ENCODE measurements at regions not wholly inside any gene's neighbourhood (a gene's known extent, or its start where the extent isn't known, plus 50 kb on each side); places are given as distances from the start of the nearest gene placed in this dataset.

DNA sequence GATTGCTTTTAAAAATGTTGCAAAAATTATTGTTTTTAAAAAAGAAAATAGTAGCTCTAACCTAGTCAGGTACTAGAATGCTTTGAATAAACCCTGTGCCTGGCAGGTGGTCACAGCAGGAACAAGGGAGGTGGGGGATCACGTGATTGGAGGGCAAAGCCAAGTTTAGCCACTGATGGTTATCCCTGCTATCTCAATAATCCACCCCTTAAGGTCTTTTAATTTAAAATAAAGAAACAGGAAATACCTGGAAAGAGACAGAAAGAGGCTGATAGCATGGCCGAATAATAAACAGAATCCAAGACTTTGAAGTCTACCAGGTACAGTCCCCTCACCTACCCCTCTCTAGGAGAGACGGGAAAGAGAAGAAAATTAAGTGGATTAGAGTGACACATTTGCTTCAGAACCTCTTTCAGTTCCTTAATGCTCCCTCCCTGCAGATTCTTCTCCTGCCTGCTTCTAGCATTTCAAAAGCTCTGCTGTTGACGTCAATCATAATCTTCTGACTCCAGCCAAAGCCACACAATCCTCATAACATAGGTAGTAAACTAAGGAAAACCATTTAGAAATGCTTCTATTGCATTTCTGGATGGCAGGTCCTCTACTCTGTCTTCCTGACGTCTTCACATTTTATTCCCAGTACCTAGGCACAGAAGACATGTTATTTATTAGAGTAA is 303.4 kb upstream of the MME start:
- DNase-seq (no peak), ATAC-seq (no peak)
- no peak overlapping the region for H3K4me3 ChIP-seq (ENCODE audit: low read length)
- no peak overlapping the region for H3K4me3 Mint-ChIP-seq
- H3K36me3 Mint-ChIP-seq = no peaks in the 10 kb centered on the region
- no peak overlapping the region for H3K27ac Mint-ChIP-seq
- H3K4me1 ChIP-seq (ENCODE audit: control insufficient read depth, insufficient read depth, low read length) = no peaks in the 10 kb centered on the region
- no peaks in the 10 kb centered on the region for H3K27me3 ChIP-seq (ENCODE audit: control insufficient read depth, insufficient read depth, low read length)
- no peaks in the 10 kb centered on the region for H3K36me3 ChIP-seq (ENCODE audit: control insufficient read depth, insufficient read depth, low read length)
- no peaks in the 10 kb centered on the region for H3K27me3 Mint-ChIP-seq (ENCODE audit: low read depth in 2 of 2)
- 89% methylated on average over 3 of the region's 5 CpGs for WGBS (ENCODE audit: insufficient coverage)
- TF ChIP-seq, protein P1, sequence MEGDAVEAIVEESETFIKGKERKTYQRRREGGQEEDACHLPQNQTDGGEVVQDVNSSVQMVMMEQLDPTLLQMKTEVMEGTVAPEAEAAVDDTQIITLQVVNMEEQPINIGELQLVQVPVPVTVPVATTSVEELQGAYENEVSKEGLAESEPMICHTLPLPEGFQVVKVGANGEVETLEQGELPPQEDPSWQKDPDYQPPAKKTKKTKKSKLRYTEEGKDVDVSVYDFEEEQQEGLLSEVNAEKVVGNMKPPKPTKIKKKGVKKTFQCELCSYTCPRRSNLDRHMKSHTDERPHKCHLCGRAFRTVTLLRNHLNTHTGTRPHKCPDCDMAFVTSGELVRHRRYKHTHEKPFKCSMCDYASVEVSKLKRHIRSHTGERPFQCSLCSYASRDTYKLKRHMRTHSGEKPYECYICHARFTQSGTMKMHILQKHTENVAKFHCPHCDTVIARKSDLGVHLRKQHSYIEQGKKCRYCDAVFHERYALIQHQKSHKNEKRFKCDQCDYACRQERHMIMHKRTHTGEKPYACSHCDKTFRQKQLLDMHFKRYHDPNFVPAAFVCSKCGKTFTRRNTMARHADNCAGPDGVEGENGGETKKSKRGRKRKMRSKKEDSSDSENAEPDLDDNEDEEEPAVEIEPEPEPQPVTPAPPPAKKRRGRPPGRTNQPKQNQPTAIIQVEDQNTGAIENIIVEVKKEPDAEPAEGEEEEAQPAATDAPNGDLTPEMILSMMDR (IDR thresholded peaks at IDR 0.05) = no peak
- H3K4me1 Mint-ChIP-seq = no peaks in the 10 kb centered on the region
- H3K27ac ChIP-seq (ENCODE audit: low read length) = no peak overlapping the region
- peaks cover 5 to 8% of the 10 kb centered on the region in 2 donors for H3K9me3 Mint-ChIP-seq
- intact Hi-C loops (cut with micrococcal nuclease) = no loop called here
- no peaks in the 10 kb centered on the region for H3K9me3 ChIP-seq (ENCODE audit: control insufficient read depth, insufficient read depth, low read length)

DNA sequence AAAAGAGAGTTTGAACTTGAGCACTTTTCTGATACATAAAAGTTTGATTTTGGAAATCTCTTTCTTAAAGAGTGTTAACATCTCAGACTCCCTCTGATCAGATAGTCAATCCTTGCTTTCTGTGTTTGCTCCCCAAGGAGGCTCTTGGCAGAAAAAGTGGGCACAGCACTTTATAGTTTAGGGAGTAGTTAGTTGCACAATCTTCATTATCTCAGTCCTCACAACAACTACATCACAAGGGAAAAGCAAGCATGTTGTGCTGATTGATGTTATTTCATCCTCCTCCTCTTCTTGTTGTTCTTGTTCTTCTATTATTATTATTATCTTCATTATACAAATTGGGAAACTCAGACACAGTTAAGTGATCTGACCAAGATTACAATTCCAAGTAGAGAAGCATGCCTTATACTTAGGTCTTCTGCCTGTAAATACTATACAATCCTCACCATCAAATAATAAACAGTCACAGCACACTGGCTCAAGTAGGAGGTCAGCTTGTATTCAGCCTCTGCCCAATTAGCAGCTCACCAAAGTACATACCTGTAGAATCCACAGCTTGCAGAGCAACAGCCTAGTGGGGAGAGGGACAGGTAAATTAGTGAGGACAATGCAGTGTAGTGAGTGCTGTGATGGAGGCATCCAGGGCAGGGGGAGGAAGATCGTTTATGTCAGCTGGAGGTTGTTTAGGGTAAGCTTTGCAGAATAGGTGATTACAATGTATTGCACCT is 304.1 kb upstream of the MME start:
- H3K27ac ChIP-seq (ENCODE audit: low read length) = no peak overlapping the region
- intact Hi-C loops (cut with micrococcal nuclease) = no loop called here
- H3K9me3 ChIP-seq (ENCODE audit: control insufficient read depth, insufficient read depth, low read length) = no peaks in the 10 kb centered on the region
- no peak for ATAC-seq
- Mint-ChIP-seq H3K4me1 (no peaks in the 10 kb centered on the region), H3K27ac (no peak overlapping the region), H3K36me3 (no peaks in the 10 kb centered on the region), H3K9me3 (peaks cover 7 to 8% of the 10 kb centered on the region in 2 donors), H3K27me3 (ENCODE audit: low read depth in 2 of 2) (no peaks in the 10 kb centered on the region), H3K4me3 (no peak overlapping the region)
- TF ChIP-seq, protein P1 (IDR thresholded peaks at IDR 0.05) = no peak
- no peaks in the 10 kb centered on the region for H3K36me3 ChIP-seq (ENCODE audit: control insufficient read depth, insufficient read depth, low read length)
- H3K4me3 ChIP-seq (ENCODE audit: low read length) = no peak overlapping the region
- no peak for DNase-seq
- H3K4me1 ChIP-seq (ENCODE audit: control insufficient read depth, insufficient read depth, low read length) = no peaks in the 10 kb centered on the region
- H3K27me3 ChIP-seq (ENCODE audit: control insufficient read depth, insufficient read depth, low read length) = no peaks in the 10 kb centered on the region
- 81% methylated on average over 1 of the region's 1 CpG for WGBS (ENCODE audit: insufficient coverage)

DNA sequence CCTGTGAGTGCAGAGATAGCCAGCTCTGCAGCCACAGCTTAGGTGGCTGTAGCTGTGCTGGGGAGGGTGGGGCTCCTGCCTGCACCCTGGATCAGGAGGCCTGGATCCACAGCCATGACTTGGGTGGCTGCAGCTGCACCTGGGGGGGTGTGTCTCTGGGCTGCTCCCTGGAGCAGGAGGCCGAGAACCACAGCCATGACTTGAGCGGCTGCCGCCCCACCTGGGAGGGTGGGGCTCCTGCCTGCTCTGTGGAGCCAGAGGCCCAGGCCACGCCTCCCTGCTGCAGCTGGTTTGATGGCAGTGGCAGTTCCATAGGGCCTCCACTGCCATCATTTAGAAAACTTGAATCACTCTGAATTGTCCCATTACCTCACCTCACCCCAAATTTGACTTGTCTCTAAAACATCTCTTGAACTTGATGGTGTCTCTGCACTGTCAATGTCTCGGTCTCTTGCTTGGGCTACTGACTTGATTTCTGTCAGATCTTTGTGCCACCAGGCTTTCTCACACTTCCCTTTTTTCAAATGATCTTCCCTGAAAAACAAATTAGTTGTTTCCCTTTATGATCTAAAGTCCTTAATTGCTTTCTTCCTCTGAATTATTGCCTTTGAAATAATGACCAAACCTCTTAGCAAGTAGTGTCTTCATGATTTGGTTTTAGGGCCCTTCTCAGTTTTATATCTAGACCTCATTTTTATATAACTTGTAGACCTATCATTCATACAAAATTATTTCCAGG is 313.2 kb upstream of the MME start:
- Mint-ChIP-seq H3K4me1 (no peaks in the 10 kb centered on the region), H3K27me3 (ENCODE audit: low read depth in 2 of 2) (no peaks in the 10 kb centered on the region), H3K36me3 (no peaks in the 10 kb centered on the region), H3K27ac (no peak overlapping the region), H3K9me3 (peaks cover 12% of the 10 kb centered on the region in 2 donors), H3K4me3 (no peak overlapping the region)
- H3K27me3 ChIP-seq (ENCODE audit: control insufficient read depth, insufficient read depth, low read length) = no peaks in the 10 kb centered on the region
- TF ChIP-seq, protein P1 (IDR thresholded peaks at IDR 0.05) = no peak
- H3K36me3 ChIP-seq (ENCODE audit: control insufficient read depth, insufficient read depth, low read length) = no peaks in the 10 kb centered on the region
- intact Hi-C loops (cut with micrococcal nuclease) = no loop called here
- H3K27ac ChIP-seq (ENCODE audit: low read length) = no peak overlapping the region
- no peak overlapping the region for H3K4me3 ChIP-seq (ENCODE audit: low read length)
- WGBS (ENCODE audit: insufficient coverage) = 62% methylated on average over 5 of the region's 5 CpGs
- DNase-seq (no peak), ATAC-seq (no peak)
- no peaks in the 10 kb centered on the region for H3K9me3 ChIP-seq (ENCODE audit: control insufficient read depth, insufficient read depth, low read length)
- no peaks in the 10 kb centered on the region for H3K4me1 ChIP-seq (ENCODE audit: control insufficient read depth, insufficient read depth, low read length)
